GM23248 (cell line): ENCODE measurements at regions not wholly inside any gene's neighbourhood (a gene's known extent, or its start where the extent isn't known, plus 50 kb on each side); places are given as distances from the start of the nearest gene placed in this dataset.

ENCODE experiments used
- EZH2 ChIP-seq: fragments of 200-600 bp; sonication (generic); IDR thresholded peaks from 2 replicates; pipeline ENCODE4 v1.6.1; 2018; ENCODE audit warnings: antibody characterized with exemption, mild to moderate bottlenecking; ENCODE audit not compliant: insufficient read depth, poor library complexity, severe bottlenecking
- EZH2phosphoT487 ChIP-seq: fragments of 200-600 bp; sonication (generic); IDR thresholded peaks from 2 replicates; pipeline ENCODE4 v1.6.1; 2018; ENCODE audit warnings: antibody characterized with exemption, moderate library complexity, mild to moderate bottlenecking, low read depth; ENCODE audit not compliant: insufficient read depth

- TF ChIP-seq EZH2phosphoT487 (no peak), EZH2 (no peak)
Measured at GRCh38 chr1:36576118-36576517, 93.4 kb upstream of the CSF3R start.
